Sciatic nerve (tissue), 2 donors: ENCODE measurements at regions not wholly inside any gene's neighbourhood (a gene's known extent, or its start where the extent isn't known, plus 50 kb on each side); places are given as distances from the start of the nearest gene placed in this dataset.
A peak's percentile ranks its signal among the peaks of the same experiment; 100 is the strongest.

Experiments used
- ATAC-seq: fragments of 200-7000 bp; cut with Tn5 transposase; one replicate; pipeline ENCODE4 v1.9.1; 2020; ENCODE audit warnings: mild to moderate bottlenecking, moderate library complexity
- DNase-seq: peaks from one replicate; pipeline ENCODE4 v3.0.0-alpha.2; 2020; ENCODE audit warnings: low spot score
- intact Hi-C: fragments of 100-400 bp; cut with DNase I; formaldehyde crosslinking; loops from one replicate; pipeline ENCODE4 v1.14.2; 2022
- donor health status: DM: no; HTN: no; CAD: no.
- donor health status: DM: no; HTN: no; CAD: no.

DNA sequence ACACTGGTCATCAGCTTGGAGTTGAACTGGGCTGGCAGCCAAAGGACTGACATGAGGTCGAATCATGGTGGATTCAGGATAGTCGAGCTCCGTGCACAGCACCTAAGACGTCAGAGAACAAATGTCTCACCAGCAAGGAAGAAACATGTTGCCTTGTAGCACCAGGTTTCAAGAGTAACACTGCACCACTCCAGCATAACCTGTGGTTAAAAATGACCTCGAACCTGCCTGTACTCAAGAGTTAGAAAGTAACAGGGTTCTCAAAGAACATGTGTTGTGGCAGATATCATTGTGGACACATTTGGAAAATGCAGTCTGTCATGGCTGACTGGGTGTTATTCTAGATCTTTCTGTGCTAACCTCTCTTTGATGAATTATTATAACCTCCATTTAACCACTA lies 511.6 kb downstream of the CDH26 start:
- ATAC-seq (no peak), DNase-seq (no peak)
- intact Hi-C loops, result no loop called here

- ATAC-seq (no peak), DNase-seq (no peak)
- intact Hi-C loops, result no loop called here
Observed at GRCh38 chr20:60470366-60470765, 512.1 kb downstream of the CDH26 start.

- ATAC-seq (no peak), DNase-seq (no peak)
- intact Hi-C loops, result no loop called here
Observed at GRCh38 chr20:60473211-60473610, 515.0 kb downstream of the CDH26 start.

- DNase-seq (no peak), ATAC-seq (no peak)
- intact Hi-C loops, result no loop called here
Observed at GRCh38 chr20:60474385-60474910, 516.2 kb downstream of the CDH26 start.

GRCh38 chr20:60476045-60476444 lies 517.8 kb downstream of the CDH26 start:
- DNase-seq (no peak), ATAC-seq (no peak)
- intact Hi-C loops, result no loop called here

GRCh38 chr20:60477958-60478357 lies 519.7 kb downstream of the CDH26 start:
- no peak for ATAC-seq
- DNase-seq, result no peak
- intact Hi-C loops, result no loop called here

- ATAC-seq (no peak), DNase-seq (no peak)
- intact Hi-C loops, result no loop called here
Observed at GRCh38 chr20:60478533-60478932, 520.3 kb downstream of the CDH26 start.

DNA sequence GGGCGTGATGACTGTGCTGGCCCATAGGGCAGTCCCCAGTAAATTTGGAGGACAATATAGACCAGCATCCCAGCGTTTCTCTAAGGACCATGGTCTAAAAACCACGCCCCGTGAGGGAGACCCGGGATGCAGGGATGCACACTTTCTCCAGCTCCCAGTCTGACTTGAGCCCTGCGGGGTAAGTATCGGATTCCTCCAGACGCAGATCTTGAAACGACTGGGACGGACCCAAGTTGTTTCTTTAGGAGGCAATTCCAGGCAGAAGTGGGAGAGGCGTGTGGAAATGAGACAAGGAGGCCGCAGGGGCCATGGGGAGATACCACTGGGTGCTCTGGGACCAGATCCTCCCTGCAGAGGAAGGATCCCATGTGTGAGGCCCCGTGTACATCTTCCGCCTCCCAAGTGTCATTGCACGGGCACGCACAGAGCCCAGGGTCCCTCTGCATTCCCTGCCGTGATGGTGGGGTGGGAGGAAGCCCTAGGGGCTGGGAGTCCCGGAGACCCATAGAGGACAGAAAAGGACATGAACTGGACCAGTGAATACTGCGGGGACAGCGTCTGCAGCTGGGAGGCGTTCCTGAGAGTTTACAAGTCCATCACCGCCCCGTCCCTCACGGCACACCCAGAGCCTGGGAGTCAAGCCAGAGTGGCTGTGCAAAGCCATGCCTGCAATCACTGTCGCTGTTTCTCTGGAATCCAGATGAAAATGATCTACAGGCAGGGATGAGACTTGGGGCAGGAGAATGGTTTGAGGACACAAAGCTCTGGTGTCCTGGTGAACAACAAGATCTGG lies 522.9 kb downstream of the CDH26 start:
- peak; percentile 12 for ATAC-seq
- intact Hi-C loops, result no loop called here
- DNase-seq, result no peak

DNA sequence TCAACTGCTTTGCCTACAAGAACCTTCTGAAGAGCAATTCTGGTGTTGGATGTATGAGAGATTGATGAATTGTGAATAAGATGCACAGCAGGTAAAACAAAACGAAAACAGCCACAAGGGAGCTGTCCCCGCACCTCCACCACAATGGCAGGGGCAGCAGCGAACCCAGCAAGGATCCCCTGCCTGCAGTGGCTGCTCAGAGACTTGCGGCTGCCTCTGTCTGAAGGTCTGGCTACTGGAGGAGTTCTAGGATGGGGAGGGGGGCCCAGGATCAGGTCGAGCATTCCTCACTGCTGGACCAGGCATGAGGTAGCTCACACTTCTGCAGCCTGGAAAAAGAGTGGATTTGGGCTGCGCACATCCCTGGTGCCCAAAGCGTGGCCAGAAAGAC lies 523.5 kb downstream of the CDH26 start:
- no peak for DNase-seq
- no peak for ATAC-seq
- intact Hi-C loops, result no loop called here

DNA sequence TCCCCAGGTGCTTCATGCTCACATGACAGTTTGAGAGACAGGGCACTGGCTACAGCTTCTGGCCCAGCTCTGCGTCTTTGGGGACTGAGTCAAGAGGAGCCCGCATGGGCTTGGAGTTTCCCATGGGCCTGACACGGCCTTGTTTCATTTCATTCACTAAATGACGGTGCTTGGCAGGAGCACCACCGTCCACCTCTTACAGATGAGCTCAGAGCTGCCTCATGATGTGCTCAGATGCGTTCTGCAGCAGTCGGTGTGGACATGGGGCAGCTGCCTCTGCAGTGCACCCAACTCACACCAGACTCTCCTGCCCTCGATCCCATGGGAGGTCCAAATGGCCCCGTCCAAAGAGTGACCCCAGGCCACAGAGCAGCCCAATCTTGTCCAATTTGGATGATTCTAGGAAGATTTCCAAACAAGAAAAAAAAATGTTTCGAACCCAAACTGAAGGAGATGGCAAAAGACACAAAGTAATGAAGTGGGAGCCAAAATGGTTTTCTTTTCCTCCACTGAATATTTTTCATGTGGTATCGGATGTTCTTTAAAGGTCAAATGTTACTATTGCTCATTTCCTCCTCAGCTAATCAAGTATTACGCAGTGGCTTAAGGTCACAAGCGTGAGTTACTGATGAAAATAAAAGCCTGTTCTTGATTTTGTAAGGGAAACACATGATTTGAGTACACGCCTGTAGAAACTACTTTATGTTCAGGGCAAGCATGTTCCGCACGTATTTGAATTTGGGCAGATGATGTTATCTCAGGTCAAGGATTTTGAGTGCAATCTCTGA lies 524.2 kb downstream of the CDH26 start:
- ATAC-seq (peak; percentile 77), DNase-seq (no peak)
- intact Hi-C loops, result no loop called here

- ATAC-seq (no peak), DNase-seq (no peak)
- intact Hi-C loops, result no loop called here
Observed at GRCh38 chr20:60483371-60483770, 525.1 kb downstream of the CDH26 start.

- DNase-seq, result no peak
- peak; percentile 13 for ATAC-seq
- intact Hi-C loops, result no loop called here
Observed at GRCh38 chr20:60484316-60484715, 526.1 kb downstream of the CDH26 start.

- ATAC-seq (no peak), DNase-seq (no peak)
- intact Hi-C loops, result no loop called here
Observed at GRCh38 chr20:60485012-60485760, 527.0 kb downstream of the CDH26 start.

DNA sequence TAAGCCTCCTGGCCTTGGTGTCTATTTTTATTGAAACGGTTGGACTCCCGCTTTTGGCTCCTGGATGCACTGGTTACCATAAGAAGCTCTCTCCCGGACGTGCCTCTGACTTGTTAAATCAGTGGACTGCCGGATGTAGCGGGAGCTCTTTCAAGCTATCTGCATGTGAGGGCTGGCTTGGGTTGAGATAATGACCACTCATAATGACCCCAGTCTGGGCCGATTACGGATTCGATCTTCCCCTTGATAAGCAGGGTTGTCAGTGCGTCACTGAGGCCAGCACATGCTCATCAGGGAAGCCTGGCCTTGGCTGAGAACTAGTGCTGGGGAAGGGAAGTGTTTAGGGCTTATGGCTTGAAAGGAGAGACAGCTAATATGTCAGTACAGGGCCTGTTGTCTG lies 528.1 kb downstream of the CDH26 start:
- DNase-seq (no peak), ATAC-seq (no peak)
- intact Hi-C loops, result no loop called here

GRCh38 chr20:60486937-60487336 lies 528.7 kb downstream of the CDH26 start:
- intact Hi-C loops, result no loop called here
- ATAC-seq (no peak), DNase-seq (no peak)

- no peak for DNase-seq
- intact Hi-C loops, result no loop called here
- ATAC-seq, result no peak
Observed at GRCh38 chr20:60490217-60491050, 532.2 kb downstream of the CDH26 start.

GRCh38 chr20:60491051-60491581 lies 532.9 kb downstream of the CDH26 start:
- ATAC-seq (peak; percentile 93), DNase-seq (no peak)
- intact Hi-C loops, result no loop called here

DNA sequence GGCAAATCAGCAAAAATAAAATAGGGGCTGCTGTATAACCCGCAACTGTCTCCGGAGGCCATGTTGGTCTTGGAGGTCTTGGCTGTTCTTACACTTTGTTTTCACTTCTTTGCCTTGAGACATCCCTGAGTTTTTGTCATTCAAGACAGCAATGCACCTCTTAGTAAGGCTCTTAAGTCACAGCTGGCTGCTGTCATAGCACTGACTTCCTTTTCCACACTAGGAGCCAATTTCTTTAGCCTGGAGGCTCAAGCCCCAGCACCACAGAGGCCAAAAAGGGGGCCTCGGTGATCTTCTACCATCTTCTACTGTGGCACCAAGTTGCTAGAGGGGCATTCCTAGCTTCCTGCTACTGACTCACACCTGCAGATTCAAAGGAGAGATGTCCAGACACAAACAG lies 536.3 kb downstream of the CDH26 start:
- no peak for ATAC-seq
- intact Hi-C loops, result no loop called here
- DNase-seq, result no peak
